ENCODE measurements at regions not wholly inside any gene's neighbourhood (a gene's known extent, or its start where the extent isn't known, plus 50 kb on each side); places are given as distances from the start of the nearest gene placed in this dataset.

DNA sequence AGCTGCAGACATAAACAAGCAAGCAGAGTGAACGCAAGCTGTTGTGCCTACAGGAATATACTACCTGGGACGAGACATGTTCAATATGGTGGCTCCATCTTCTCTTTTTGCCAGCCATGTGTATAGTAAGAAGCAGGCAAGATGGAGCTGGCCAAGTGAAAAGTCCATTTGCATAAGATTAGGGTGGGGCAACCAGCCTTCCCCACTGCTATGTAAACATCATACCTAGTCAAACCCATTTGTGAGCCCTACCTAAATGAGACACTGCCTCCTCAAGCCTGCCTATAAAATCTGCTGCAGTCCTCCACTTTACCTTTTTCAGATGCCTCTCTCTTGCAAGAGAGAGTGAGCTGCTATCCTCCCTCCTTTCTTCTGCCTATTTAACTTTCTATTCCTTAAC lies 370.1 kb upstream of the PMFBP1 start:
- H3K27ac ChIP-seq, result no peak overlapping the region
- TF ChIP-seq, protein P1, sequence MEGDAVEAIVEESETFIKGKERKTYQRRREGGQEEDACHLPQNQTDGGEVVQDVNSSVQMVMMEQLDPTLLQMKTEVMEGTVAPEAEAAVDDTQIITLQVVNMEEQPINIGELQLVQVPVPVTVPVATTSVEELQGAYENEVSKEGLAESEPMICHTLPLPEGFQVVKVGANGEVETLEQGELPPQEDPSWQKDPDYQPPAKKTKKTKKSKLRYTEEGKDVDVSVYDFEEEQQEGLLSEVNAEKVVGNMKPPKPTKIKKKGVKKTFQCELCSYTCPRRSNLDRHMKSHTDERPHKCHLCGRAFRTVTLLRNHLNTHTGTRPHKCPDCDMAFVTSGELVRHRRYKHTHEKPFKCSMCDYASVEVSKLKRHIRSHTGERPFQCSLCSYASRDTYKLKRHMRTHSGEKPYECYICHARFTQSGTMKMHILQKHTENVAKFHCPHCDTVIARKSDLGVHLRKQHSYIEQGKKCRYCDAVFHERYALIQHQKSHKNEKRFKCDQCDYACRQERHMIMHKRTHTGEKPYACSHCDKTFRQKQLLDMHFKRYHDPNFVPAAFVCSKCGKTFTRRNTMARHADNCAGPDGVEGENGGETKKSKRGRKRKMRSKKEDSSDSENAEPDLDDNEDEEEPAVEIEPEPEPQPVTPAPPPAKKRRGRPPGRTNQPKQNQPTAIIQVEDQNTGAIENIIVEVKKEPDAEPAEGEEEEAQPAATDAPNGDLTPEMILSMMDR (conservative IDR thresholded peaks at IDR 0.05), result no peak

DNA sequence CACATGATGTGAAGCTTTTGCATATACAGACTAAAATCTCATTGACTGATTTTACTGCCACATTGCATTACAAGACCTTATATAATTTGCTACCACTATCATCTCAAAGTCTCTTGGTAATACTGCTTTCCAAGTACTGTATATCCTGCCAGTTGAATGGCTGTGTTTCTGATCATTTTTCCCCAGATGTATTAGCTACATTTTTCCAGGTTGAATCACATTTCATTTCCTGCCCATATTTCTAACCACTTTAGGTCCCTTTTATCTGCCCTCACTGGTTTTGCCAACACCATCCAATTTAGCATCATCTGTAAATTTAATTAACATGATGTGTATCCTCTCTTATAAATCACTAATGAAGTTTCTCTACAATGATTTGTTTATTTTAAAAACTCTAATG lies 365.7 kb upstream of the PMFBP1 start:
- H3K27ac ChIP-seq, result no peak overlapping the region

DNA sequence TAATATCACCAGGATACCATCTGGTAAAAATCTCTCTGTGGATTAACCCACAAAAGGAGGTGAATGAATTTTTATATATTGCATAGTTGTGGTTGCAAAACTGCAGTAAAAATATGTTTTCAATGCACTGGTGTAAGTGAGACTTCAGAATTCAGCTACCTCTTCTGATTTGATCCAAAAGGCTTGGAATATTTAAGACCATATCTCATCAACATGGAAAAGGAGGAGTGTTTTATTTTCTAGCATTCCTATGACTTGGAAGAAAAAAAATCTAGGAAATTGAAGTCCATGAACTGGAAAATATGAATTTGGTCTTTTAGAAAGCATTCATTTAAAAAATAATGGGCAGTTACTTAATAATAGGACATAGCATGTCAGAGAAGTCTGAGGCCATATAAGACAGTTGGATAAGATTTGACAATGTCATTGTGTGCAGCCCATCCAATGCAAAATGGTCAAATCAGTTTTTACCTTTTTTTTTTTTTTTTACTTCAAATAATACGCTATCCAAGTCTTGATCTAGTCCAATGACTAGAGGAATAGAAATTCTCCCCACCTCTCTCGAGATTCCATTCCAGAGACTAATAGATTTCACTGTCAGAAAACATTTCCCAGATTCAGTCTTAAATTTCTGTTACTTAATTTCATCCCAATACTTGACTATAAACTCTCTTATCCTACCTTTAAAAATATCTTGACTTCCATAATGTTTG lies 364.9 kb upstream of the PMFBP1 start:
- no peak overlapping the region for H3K27ac ChIP-seq

More for the DNA sequence above, 365.7 kb upstream of the PMFBP1 start:
- TF ChIP-seq, protein P1 (conservative IDR thresholded peaks at IDR 0.05), result no peak

DNA sequence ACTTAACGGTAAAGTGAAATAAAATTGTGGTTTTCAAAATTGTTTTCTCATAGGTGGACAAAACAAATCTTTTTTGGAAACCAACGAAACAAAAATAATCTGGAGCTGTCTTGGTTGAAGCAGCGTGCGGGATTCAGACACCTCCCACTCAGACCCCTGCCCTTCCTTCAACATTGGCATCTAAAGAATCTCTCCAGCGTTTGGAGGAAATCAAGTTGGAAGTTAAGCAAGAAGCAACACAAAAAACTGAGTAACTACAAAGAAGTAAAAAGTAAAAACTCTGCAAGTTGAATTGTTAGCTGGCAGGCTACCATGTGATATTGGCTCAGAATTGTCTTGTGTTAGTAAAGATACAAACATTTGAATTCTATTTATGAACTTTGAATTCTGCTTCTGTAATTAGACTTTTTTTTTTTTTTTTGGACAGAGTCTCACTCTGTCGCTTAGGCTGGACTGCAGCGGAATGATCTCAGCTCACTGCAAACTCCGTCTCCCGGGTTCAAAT lies 361.0 kb upstream of the PMFBP1 start:
- TF ChIP-seq, protein P1 (conservative IDR thresholded peaks at IDR 0.05), result no peak
- H3K27ac ChIP-seq, result no peak overlapping the region

More for the DNA sequence above, 364.9 kb upstream of the PMFBP1 start:
- TF ChIP-seq, protein P1 (conservative IDR thresholded peaks at IDR 0.05), result no peak

DNA sequence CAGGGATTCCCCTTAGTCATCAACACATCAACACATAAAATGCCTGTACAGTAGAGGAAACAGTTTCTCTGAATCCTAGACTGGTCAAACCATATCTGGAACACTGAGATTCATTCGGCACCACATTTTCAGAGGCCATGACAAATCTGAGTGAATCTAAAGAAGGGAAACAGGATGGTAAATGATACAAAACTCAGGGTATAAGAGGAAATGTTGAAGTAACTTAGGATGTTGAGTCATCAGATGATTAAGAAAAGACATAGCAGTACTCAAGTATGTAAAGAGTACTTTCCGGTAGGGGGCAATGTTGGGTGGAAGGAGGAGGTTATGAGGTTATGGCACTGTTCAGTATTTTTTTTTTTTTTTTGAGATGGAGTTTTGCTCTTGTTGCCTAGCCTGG lies 358.5 kb upstream of the PMFBP1 start:
- TF ChIP-seq, protein P1 (conservative IDR thresholded peaks at IDR 0.05), result no peak
- no peak overlapping the region for H3K27ac ChIP-seq

DNA sequence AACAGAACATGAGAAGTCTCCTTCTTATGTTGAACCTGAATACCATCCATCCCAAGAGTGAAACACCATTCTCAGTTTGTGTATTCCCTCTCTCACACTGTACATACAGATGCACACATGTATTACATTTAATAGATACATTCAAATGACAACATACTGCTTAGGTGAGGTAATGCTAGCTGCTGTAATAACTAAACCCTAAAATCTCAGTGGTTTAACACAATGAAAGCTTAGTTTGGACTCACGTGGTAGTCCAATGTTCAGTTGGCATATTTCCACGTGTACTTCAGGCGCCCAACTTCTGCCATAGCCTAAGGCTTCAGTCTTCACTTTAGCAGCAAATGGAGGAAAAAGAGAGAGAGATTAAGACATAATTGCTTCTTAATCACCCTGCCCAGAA lies 351.1 kb upstream of the PMFBP1 start:
- H3K27ac ChIP-seq, result no peak overlapping the region
- TF ChIP-seq, protein P1 (conservative IDR thresholded peaks at IDR 0.05), result no peak

DNA sequence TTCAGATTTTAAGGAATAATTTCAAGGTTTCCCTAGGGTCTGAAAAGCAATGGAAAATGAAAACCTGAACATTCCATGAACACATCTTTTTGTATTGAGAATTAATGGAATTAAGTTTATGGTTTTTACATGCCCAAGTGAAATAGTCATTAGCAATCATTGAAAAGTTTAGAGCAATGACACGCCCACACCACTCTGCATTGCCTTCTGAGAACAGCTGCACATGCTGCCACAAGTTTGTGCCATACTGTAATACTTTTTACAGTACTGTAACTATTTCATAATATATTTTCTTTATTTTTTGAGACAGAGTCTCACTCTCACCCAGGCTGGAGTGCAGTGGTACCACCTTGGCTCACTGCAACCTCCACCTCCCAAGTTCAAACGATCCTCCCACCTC lies 345.2 kb upstream of the PMFBP1 start:
- no peak overlapping the region for H3K27ac ChIP-seq
- TF ChIP-seq, protein P1 (conservative IDR thresholded peaks at IDR 0.05), result no peak
